H9 (cell line): ENCODE measurements at regions not wholly inside any gene's neighbourhood (a gene's known extent, or its start where the extent isn't known, plus 50 kb on each side); places are given as distances from the start of the nearest gene placed in this dataset.

Source experiments
- DNase-seq: peaks from one replicate; pipeline ENCODE4 v3.0.0-alpha.2; 2017
- H2AFZ ChIP-seq: one replicate; pipeline ENCODE4 v1.6.1; 2013; ENCODE audit warnings: mild to moderate bottlenecking, low read length, control low read depth, moderate library complexity
- H2AK5ac ChIP-seq: 2 replicates; pipeline ENCODE4 v1.6.1; 2013; ENCODE audit warnings: low read length, control low read depth, mixed read lengths; ENCODE audit not compliant: insufficient read length
- H2BK120ac ChIP-seq: one replicate; pipeline ENCODE4 v1.6.1; 2013; ENCODE audit warnings: low read depth, mild to moderate bottlenecking, low read length, control low read depth, inconsistent platforms; ENCODE audit not compliant: poor library complexity, severe bottlenecking
- H2BK12ac ChIP-seq: 2 replicates; pipeline ENCODE4 v1.6.1; 2013; ENCODE audit warnings: low read length, control low read depth, mixed read lengths, low read depth; ENCODE audit not compliant: insufficient read length
- H2BK15ac ChIP-seq: 2 replicates; pipeline ENCODE4 v1.6.1; 2013; ENCODE audit warnings: low read depth, low read length, control low read depth
- H2BK20ac ChIP-seq: one replicate; pipeline ENCODE4 v1.6.1; 2013; ENCODE audit warnings: low read depth, mild to moderate bottlenecking, low read length, control low read depth, inconsistent platforms; ENCODE audit not compliant: poor library complexity, severe bottlenecking
- H2BK5ac ChIP-seq: 2 replicates; pipeline ENCODE4 v1.6.1; 2013; ENCODE audit warnings: low read length, control low read depth, mixed read lengths; ENCODE audit not compliant: insufficient read length
- H3K14ac ChIP-seq: 2 replicates; pipeline ENCODE4 v1.6.1; 2013; ENCODE audit warnings: low read length, control low read depth; ENCODE audit not compliant: insufficient read depth
- H3K18ac ChIP-seq: 2 replicates; pipeline ENCODE4 v1.6.1; 2013; ENCODE audit warnings: low read depth, mild to moderate bottlenecking, mixed read lengths, low read length, control low read depth; ENCODE audit not compliant: insufficient read length
- H3K23ac ChIP-seq: 2 replicates; pipeline ENCODE4 v1.6.1; 2013; ENCODE audit warnings: low read length, control low read depth, mixed read lengths, low read depth; ENCODE audit not compliant: insufficient read length
- H3K23me2 ChIP-seq: 2 replicates; pipeline ENCODE4 v1.6.1; 2013; ENCODE audit warnings: low read depth, mild to moderate bottlenecking, mixed read lengths, low read length, control low read depth; ENCODE audit not compliant: insufficient read length, poor library complexity, severe bottlenecking
- H3K27ac ChIP-seq: 2 replicates; pipeline ENCODE4 v1.5.1; 2013; ENCODE audit warnings: low read length, control low read depth, mixed read lengths, low read depth; ENCODE audit not compliant: insufficient read length
- H3K27me3 ChIP-seq: 2 replicates; pipeline ENCODE4 v1.6.1; 2013; ENCODE audit warnings: low read length, control low read depth, inconsistent platforms; ENCODE audit not compliant: insufficient read depth
- H3K4ac ChIP-seq: 2 replicates; pipeline ENCODE4 v1.6.1; 2013; ENCODE audit warnings: low read depth, mild to moderate bottlenecking, control low read depth, inconsistent platforms, low read length, moderate library complexity
- H3K4me1 ChIP-seq: 2 replicates; pipeline ENCODE4 v1.6.1; 2013; ENCODE audit warnings: low read length, control low read depth, inconsistent platforms; ENCODE audit not compliant: insufficient read depth
- H3K4me2 ChIP-seq: 2 replicates; pipeline ENCODE4 v1.6.1; 2013; ENCODE audit warnings: low read length, control low read depth, mixed read lengths; ENCODE audit not compliant: insufficient read length, insufficient read depth
- H3K56ac ChIP-seq: 2 replicates; pipeline ENCODE4 v1.6.1; 2013; ENCODE audit warnings: low read depth, mild to moderate bottlenecking, mixed read lengths, low read length, control low read depth; ENCODE audit not compliant: insufficient read length
- H3K79me1 ChIP-seq: 2 replicates; pipeline ENCODE4 v1.6.1; 2013; ENCODE audit warnings: low read depth, mild to moderate bottlenecking, moderate library complexity, low read length, control low read depth, inconsistent platforms; ENCODE audit not compliant: insufficient read depth, poor library complexity, severe bottlenecking
- H3K79me2 ChIP-seq: 2 replicates; pipeline ENCODE4 v1.6.1; 2013; ENCODE audit warnings: low read length, control low read depth, inconsistent platforms; ENCODE audit not compliant: insufficient read depth
- H3K9ac ChIP-seq: 2 replicates; pipeline ENCODE4 v1.6.1; 2013; ENCODE audit warnings: low read length, control low read depth, mixed read lengths; ENCODE audit not compliant: insufficient read length; ENCODE audit errors: extremely low read depth
- H3K9me3 ChIP-seq: one replicate; pipeline ENCODE4 v1.6.1; 2013; ENCODE audit warnings: low read depth, low read length, inconsistent platforms; ENCODE audit not compliant: control insufficient read depth
- H3T11ph ChIP-seq: one replicate; pipeline ENCODE4 v1.6.1; 2013; ENCODE audit warnings: mild to moderate bottlenecking, low read length, control low read depth, inconsistent platforms
- H4K20me1 ChIP-seq: one replicate; pipeline ENCODE4 v1.6.1; 2013; ENCODE audit not compliant: control insufficient read depth, insufficient read length, insufficient read depth
- H4K5ac ChIP-seq: 2 replicates; pipeline ENCODE4 v1.6.1; 2013; ENCODE audit warnings: low read depth, mild to moderate bottlenecking, mixed read lengths, low read length, control low read depth; ENCODE audit not compliant: insufficient read length
- H4K8ac ChIP-seq: replicated peaks from 2 replicates; pipeline ENCODE4 v1.6.1; 2013; ENCODE audit warnings: low read length, control low read depth, mixed read lengths, low read depth; ENCODE audit not compliant: insufficient read length
- H4K91ac ChIP-seq: 2 replicates; pipeline ENCODE4 v1.6.1; 2013; ENCODE audit warnings: low read depth, mild to moderate bottlenecking, moderate library complexity, mixed read lengths, low read length, control low read depth; ENCODE audit not compliant: insufficient read length
- H3K27ac Mint-ChIP-seq, 3 experiments: 2 replicates in 2 of 3; 3 replicates in 1 of 3; pipeline ENCODE4 v1.8.0; 2020 to 2021; ENCODE audit warnings: mixed read lengths in 3 of 3, mild to moderate bottlenecking in 1 of 3, moderate library complexity in 1 of 3
- H3K27me3 Mint-ChIP-seq: 2 replicates; pipeline ENCODE4 v1.8.0; 2021; ENCODE audit warnings: low read depth, mild to moderate bottlenecking, moderate library complexity, mixed read lengths
- H3K36me3 Mint-ChIP-seq, 3 experiments: 2 replicates in 2 of 3; 3 replicates in 1 of 3; pipeline ENCODE4 v1.8.0; 2020 to 2021; ENCODE audit warnings: low read depth in 3 of 3, mixed read lengths in 3 of 3; ENCODE audit not compliant: insufficient read depth in 1 of 3
- H3K4me1 Mint-ChIP-seq, 2 experiments: 2 replicates each; pipeline ENCODE4 v1.8.0; 2020; ENCODE audit warnings: mixed read lengths in 2 of 2
- H3K4me3 Mint-ChIP-seq, 2 experiments: 2 replicates in 1 of 2; 3 replicates in 1 of 2; pipeline ENCODE4 v1.8.0; 2020 to 2021; ENCODE audit warnings: mild to moderate bottlenecking in 2 of 2, mixed read lengths in 2 of 2, moderate library complexity in 1 of 2
- H3K9me3 Mint-ChIP-seq, 2 experiments: 2 replicates in 1 of 2; 3 replicates in 1 of 2; pipeline ENCODE4 v1.8.0; 2020; ENCODE audit warnings: mild to moderate bottlenecking in 2 of 2, mixed read lengths in 2 of 2, moderate library complexity in 1 of 2
- WGBS: extraction: QIAGEN DNeasy Blood & Tissue Kit; methylation state at CpG from one replicate; pipeline ENCODE4 v1.1.7; 2013; ENCODE audit warnings: missing lambda C conversion rate, low lambda C conversion rate, mixed read lengths; ENCODE audit not compliant: insufficient read length; ENCODE audit errors: extremely low coverage; 5-methylcytosine and 5-hydroxymethylcytosine counted together
- TF ChIP-seq, protein P1 (sequence below): fragments of 200-600 bp; sonication (generic); conservative IDR thresholded peaks from 3 replicates; pipeline ENCODE4 v1.8.0; 2021; ENCODE audit warnings: antibody characterized with exemption, mild to moderate bottlenecking

DNA sequence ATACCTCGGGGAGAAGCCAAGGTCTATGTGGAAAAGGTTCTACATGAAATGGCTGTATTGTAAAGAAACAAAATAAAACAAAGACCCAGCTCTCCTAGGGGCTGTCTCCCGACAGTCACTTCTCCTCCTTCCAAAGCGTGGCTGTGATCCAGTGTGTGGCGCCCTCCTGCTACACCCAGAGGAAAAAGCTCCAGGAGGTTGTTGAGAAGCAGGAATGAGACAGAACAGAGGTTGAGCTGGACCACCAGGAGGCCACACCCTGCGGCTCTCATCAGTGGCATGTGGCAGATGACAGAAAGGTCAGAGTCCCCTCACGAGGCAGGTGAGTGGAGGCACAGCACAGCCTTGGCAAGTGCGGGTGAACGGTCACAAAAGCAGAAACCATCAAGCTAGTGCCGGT lies 236.0 kb downstream of the TBXT start:
- peak; percentile 39 for DNase-seq
- peaks cover 44% of the 10 kb centered on the region for H3K27me3 Mint-ChIP-seq
- H3K9me3 Mint-ChIP-seq = no peaks in the 10 kb centered on the region; a peak in 2 of 5 replicates

More for the DNA sequence above, 236.0 kb downstream of the TBXT start:
- Histone ChIP-seq H4K5ac (no peak overlapping the region), H3K4ac (no peak overlapping the region), H4K20me1 (no peaks in the 10 kb centered on the region), H2BK20ac (no peak overlapping the region), H3K23ac (no peak overlapping the region), H3K9ac (no peak overlapping the region), H4K8ac (no peak overlapping the region), H3K27me3 (no peaks in the 10 kb centered on the region), H3K9me3 (no peaks in the 10 kb centered on the region), H3K79me1 (no peaks in the 10 kb centered on the region), H2BK5ac (no peak overlapping the region), H3K27ac (no peak overlapping the region), H2AFZ (no peak overlapping the region), H3K4me1 (no peaks in the 10 kb centered on the region), H2AK5ac (no peak overlapping the region), H3K4me2 (no peak overlapping the region), H3T11ph (no peak overlapping the region), H3K18ac (no peak overlapping the region), H4K91ac (no peak overlapping the region), H3K14ac (no peak overlapping the region), H2BK12ac (no peak overlapping the region), H3K56ac (no peak overlapping the region), H3K23me2 (no peaks in the 10 kb centered on the region), H3K79me2 (no peaks in the 10 kb centered on the region), H2BK15ac (no peak overlapping the region), H2BK120ac (no peak overlapping the region)
- Mint-ChIP-seq H3K36me3 (no peaks in the 10 kb centered on the region; a peak in 1 of 7 replicates), H3K4me1 (peaks cover 2 to 3% of the 10 kb centered on the region in 2 experiments), H3K4me3 (no peak overlapping the region), H3K27ac (no peak overlapping the region)
- TF ChIP-seq, protein P1, sequence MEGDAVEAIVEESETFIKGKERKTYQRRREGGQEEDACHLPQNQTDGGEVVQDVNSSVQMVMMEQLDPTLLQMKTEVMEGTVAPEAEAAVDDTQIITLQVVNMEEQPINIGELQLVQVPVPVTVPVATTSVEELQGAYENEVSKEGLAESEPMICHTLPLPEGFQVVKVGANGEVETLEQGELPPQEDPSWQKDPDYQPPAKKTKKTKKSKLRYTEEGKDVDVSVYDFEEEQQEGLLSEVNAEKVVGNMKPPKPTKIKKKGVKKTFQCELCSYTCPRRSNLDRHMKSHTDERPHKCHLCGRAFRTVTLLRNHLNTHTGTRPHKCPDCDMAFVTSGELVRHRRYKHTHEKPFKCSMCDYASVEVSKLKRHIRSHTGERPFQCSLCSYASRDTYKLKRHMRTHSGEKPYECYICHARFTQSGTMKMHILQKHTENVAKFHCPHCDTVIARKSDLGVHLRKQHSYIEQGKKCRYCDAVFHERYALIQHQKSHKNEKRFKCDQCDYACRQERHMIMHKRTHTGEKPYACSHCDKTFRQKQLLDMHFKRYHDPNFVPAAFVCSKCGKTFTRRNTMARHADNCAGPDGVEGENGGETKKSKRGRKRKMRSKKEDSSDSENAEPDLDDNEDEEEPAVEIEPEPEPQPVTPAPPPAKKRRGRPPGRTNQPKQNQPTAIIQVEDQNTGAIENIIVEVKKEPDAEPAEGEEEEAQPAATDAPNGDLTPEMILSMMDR = peak; percentile 39; the same call in 2 of the 3 replicates
- WGBS = no CpG with 5 or more reads among the region's 9 CpGs
